22Rv1 (cell line): ENCODE measurements at regions not wholly inside any gene's neighbourhood (a gene's known extent, or its start where the extent isn't known, plus 50 kb on each side); places are given as distances from the start of the nearest gene placed in this dataset.

Experiments
- ZFX ChIP-seq: fragments of 450-650 bp; IDR thresholded peaks from 2 replicates; pipeline ENCODE4 v1.6.1; 2017; ENCODE audit warnings: antibody characterized with exemption, borderline replicate concordance
- TF ChIP-seq, protein P1 (sequence below): fragments of 450-650 bp; IDR thresholded peaks from 2 replicates; pipeline ENCODE4 v1.5.1; 2017; ENCODE audit warnings: mild to moderate bottlenecking

DNA sequence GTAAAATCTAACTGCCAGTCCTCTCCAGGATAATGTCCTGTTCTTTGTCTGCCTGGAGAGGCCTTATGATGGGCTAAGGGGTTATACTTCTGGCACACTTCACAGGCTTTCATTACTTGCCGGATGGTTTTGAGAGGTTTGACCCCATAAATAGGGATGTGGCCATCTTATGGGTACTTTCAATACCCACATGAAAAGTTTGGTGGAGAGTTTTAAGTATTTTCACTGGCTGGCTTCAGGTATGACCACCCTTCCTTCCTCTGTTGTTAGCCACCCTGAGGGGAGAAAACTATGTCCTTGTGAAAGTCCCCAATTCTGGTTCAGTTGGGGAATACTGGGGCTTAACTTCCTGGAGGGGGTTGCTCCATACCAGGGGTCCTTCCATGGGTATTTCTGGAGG is 54.8 kb downstream of the ASCL4 start:
- TF ChIP-seq, protein P1, sequence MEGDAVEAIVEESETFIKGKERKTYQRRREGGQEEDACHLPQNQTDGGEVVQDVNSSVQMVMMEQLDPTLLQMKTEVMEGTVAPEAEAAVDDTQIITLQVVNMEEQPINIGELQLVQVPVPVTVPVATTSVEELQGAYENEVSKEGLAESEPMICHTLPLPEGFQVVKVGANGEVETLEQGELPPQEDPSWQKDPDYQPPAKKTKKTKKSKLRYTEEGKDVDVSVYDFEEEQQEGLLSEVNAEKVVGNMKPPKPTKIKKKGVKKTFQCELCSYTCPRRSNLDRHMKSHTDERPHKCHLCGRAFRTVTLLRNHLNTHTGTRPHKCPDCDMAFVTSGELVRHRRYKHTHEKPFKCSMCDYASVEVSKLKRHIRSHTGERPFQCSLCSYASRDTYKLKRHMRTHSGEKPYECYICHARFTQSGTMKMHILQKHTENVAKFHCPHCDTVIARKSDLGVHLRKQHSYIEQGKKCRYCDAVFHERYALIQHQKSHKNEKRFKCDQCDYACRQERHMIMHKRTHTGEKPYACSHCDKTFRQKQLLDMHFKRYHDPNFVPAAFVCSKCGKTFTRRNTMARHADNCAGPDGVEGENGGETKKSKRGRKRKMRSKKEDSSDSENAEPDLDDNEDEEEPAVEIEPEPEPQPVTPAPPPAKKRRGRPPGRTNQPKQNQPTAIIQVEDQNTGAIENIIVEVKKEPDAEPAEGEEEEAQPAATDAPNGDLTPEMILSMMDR: no peak
- TF ChIP-seq ZFX: no peak
